HG03354 (cell line): ENCODE measurements at regions not wholly inside any gene's neighbourhood (a gene's known extent, or its start where the extent isn't known, plus 50 kb on each side); places are given as distances from the start of the nearest gene placed in this dataset.
"Not testable (repeated sequence)": the region's sequence is repeated elsewhere in the genome, so short reads cannot be mapped to it uniquely, and the experiment has no call there.

Experiments
- ATAC-seq: cut with Tn5 transposase; IDR thresholded peaks from one replicate; pipeline ENCODE4 v1.9.1; 2021; ENCODE audit warnings: mild to moderate bottlenecking; ENCODE audit not compliant: unreplicated experiment, poor library complexity, severe bottlenecking

GRCh38 chr2:56589194-56589593 lies 405.4 kb downstream of the CCDC85A start:
- no peak for ATAC-seq

- no peak for ATAC-seq
Observed at GRCh38 chr2:56589835-56590234, 406.0 kb downstream of the CCDC85A start.

- no peak for ATAC-seq
Observed at GRCh38 chr2:56590611-56591010, 406.8 kb downstream of the CCDC85A start.

DNA sequence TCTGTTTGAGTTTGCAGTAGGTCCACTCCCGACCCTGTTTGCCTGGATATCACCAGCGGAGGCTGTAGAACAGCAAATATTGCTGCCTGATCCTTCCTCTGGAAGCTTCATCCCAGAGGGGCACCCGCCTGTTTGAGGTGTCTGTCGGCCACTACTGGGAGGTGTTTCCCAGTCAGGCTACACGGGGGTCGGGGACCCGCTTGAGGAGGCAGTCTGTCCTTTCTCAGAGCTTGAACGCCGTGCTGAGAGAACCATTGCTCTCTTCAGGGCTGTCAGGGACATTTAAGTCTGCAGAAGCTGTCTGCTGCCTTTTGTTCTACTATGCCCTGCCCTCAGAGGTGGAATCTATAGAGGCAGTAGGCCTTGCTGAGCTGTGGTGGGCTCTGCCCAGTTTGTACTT lies 422.3 kb downstream of the CCDC85A start:
- ATAC-seq = not testable (repeated sequence)

DNA sequence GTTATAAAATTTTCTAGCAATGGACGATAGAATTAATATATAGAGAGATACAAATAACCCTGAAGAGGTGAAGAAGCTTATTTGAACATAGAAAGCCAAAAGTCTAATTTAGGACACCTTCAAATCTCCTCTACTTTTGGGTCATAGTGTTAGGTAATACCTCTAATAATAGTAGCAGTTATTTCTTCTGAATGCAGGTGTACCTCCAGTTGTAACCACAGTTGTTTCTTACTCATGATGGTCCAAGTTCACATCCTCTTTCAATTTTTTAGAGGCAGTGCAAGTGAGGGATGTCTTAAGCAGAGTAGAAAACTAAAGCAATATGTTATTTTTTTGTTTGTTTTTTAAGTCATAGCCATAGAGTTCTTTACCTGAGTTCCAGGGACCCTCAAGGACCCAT lies 429.5 kb downstream of the CCDC85A start:
- ATAC-seq = no peak

DNA sequence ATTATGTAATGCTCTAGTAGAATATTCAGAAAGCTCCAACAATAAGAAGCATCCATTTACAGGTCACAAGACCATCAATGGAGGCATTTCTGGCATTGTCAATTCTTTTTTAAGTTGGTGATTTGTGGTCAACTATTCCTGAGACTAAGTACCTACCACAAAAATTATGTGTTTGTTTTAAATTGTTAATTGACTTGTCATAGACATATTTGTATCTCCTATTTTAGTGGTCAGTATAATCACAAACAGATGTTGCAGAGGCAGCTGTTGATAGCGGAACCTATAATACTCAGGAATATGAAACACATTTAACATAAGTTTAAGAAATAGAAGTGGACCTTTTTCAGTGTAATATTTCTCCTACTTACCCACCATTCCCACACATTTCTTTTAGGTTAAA lies 430.1 kb downstream of the CCDC85A start:
- no peak for ATAC-seq

GRCh38 chr2:56615760-56616159 lies 432.0 kb downstream of the CCDC85A start:
- ATAC-seq = no peak

DNA sequence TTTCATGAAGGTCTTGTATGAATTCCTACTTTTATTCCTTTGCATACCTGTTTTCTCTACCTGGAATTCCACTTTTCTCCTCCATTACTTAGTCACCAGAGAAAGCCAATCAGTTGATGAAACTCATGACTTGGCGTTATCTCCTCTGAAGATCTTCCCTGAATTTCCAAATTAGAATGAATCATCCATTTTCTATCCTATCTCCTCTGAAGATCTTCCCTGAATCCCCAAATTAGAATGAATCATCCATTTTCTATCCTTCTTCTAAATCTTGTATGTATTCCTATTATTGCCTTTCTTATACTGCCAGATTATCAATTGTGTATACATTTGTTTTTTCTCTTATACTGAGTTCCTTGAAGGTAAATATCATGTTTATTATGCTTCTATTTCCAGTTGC lies 440.4 kb downstream of the CCDC85A start:
- no peak for ATAC-seq

- ATAC-seq = no peak
Observed at GRCh38 chr2:56626927-56627326, 443.1 kb downstream of the CCDC85A start.

DNA sequence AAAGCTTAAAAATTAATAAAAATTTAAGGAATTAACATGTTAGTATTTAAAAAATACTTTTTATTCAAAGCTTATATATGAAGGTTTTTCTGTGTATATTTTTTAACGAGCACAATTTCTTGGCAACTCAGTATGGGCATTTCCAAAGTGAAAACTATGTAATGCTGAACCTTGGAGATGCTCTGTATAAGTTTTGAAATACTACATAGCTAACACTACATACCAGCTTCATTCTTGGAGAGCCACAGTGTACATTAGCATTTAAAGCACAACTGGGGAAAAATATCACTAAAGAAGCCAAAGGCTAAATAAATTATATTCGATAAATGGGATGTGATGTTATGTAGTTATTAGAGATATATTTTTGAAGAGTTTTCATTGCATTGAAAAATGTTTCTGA lies 446.5 kb downstream of the CCDC85A start:
- no peak for ATAC-seq

- ATAC-seq = no peak
Observed at GRCh38 chr2:56647997-56648396, 464.2 kb downstream of the CCDC85A start.

- ATAC-seq = no peak
Observed at GRCh38 chr2:56648802-56649201, 465.0 kb downstream of the CCDC85A start.

GRCh38 chr2:56654936-56655335 lies 471.1 kb downstream of the CCDC85A start:
- ATAC-seq = no peak

DNA sequence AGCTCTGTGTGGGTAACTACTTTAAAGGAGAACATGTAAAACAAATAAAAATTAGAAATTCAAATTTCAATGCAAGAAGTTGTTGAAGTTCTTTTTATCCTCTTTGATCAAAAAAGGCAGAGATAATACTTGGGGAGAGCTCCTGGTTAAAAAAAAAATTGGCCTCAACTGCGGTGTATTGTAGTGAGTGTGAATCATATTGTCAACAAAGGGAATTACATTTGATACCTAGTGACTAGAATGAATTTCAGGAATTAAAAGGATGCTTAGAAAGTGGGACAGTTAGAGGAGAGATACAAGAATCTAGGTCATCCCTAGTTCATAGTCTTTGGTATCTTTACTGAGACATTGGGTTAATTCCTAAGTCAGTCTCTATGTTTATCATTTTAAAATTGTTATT lies 473.0 kb downstream of the CCDC85A start:
- ATAC-seq = no peak

DNA sequence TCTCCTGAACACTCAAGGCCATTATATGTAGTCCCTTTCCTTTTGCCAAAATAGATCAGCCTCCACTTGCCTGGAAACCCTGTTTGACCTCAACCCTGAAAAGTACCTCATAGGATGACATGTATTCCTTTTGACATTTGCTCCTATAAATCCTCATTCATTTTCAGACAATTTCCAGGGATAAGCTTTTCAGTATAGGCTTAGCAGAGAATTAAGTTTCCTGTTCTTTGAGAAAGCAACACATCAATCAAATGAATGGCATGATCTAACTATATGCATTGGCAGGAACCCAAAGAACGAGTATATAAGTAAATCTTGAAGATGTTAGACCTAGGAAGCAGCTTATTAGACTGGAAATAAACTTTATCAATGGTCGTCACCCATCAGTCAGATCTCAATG lies 483.0 kb downstream of the CCDC85A start:
- no peak for ATAC-seq

DNA sequence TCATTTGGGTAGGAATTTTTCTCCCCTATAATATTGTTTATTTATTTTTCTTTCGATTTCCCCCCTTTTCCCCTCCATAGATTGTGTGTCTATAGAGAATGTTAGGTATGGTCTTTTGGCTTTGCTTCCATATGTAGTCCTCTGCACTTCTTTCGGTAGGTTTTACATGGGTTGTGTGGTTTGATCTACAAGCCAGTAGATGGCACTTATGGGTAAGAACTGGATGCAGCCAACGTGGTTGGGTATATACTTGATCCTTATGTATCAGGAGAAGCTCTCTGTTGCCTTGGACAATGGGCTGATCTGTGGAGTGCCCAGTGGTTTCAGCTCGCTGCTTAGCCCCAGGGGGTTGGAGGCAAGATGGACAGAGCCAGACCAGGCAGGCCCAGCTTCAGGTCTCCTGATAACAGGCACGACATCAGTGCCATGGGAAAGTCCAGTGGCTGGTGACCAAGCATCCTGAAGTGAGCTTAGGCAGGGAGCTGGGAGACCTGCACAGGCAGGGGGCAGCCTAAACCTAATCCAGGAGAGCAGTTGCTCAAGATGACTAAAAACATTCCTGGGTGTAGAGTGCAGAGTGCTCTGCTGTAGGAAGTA lies 488.3 kb downstream of the CCDC85A start:
- ATAC-seq = no peak

DNA sequence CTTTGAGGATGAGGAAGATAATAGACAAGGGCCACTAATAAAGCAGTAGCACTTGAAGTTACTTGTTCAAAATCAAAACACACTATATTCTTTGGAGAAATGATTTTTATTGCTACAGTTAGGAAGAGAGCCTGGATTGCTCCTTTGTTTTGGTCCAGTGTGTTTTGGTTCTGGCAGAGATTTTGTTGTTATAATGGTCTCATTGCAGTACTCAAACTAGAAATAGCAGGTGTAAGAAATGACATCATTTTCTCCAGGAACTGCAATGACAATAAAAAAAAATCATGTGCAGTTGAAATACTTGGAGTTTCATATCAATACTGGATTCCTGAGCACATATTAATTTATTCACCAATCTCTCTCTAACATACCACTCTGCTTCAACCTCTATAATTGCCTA lies 490.3 kb downstream of the CCDC85A start:
- ATAC-seq = no peak

DNA sequence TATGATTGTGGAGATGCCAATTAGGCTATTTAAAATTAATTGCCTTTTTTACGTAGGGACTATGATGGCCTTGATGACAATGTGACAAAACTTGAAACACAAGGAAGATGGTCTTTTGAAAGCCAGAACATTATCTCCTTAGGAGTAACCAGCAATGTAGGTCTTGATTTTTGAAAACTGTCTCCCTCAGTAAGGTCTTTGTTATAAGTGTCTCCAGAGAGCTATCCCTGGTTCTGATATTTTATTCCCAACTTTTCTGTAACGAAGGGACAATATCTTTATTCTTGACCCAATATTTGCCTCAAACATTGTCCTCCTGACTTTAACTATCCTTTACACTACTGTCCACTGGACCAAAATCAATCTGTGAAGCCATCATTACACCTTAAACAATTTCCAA lies 493.2 kb downstream of the CCDC85A start:
- ATAC-seq = no peak

GRCh38 chr2:56680971-56681631 lies 497.3 kb downstream of the CCDC85A start:
- ATAC-seq = no peak

GRCh38 chr2:56681659-56682396 lies 498.0 kb downstream of the CCDC85A start:
- no peak for ATAC-seq

DNA sequence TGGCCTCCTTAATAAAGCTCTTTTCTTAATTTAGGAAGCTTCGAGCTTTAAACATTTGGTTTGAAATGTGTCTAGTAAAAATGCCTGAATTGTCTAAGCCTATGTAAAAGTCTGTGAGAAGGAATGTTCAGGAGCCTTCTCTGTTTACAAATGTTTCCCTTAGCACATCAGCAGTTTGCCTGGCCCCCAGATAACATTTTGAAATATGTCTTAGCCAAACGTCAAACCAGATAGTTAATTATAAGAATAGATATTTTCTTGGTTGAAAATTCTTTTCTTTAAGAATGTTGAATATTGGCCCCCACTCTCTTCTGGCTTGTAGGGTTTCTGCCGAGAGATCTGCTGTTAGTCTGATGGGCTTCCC lies 498.6 kb downstream of the CCDC85A start:
- ATAC-seq = no peak
